Activated T-helper 1 cell treated with anti-CD3 and anti-CD28 coated beads, Interleukin-12 subunit alpha, Interleukin-12 subunit beta, Interleukin-2, Interleukin-4 antibody, amounts not matched to agents 30 ng/mL and 10 ng/mL and 1 ng/mL, durations not matched to agents 14 hours and 24 hours and 36 hours (primary cell): ENCODE measurements at regions not wholly inside any gene's neighbourhood (a gene's known extent, or its start where the extent isn't known, plus 50 kb on each side); places are given as distances from the start of the nearest gene placed in this dataset.

Experiments
- DNase-seq: peaks from one replicate; pipeline ENCODE4 v3.0.0; 2021; ENCODE audit warnings: low spot score
- H3K27ac Mint-ChIP-seq: one replicate; pipeline ENCODE4 v1.8.0; 2021; ENCODE audit warnings: mild to moderate bottlenecking, mixed read lengths
- H3K27me3 Mint-ChIP-seq: one replicate; pipeline ENCODE4 v1.8.0; 2022; ENCODE audit warnings: mild to moderate bottlenecking, moderate library complexity, mixed read lengths; ENCODE audit not compliant: insufficient read depth
- H3K36me3 Mint-ChIP-seq: one replicate; pipeline ENCODE4 v1.8.0; 2021; ENCODE audit warnings: low read depth, mixed read lengths
- H3K4me1 Mint-ChIP-seq: one replicate; pipeline ENCODE4 v1.8.0; 2021; ENCODE audit warnings: low read depth, mixed read lengths
- H3K4me3 Mint-ChIP-seq: one replicate; pipeline ENCODE4 v1.8.0; 2021; ENCODE audit warnings: mild to moderate bottlenecking, moderate library complexity, mixed read lengths
- H3K9me3 Mint-ChIP-seq: one replicate; pipeline ENCODE4 v1.8.0; 2021; ENCODE audit warnings: mixed read lengths
- intact Hi-C: fragments of 100-400 bp; cut with micrococcal nuclease; formaldehyde crosslinking; loops from one replicate; pipeline ENCODE4 v1.15.1; 2024

- Mint-ChIP-seq H3K36me3 (no peaks in the 10 kb centered on the region), H3K4me3 (no peak overlapping the region), H3K4me1 (peaks cover 26% of the 10 kb centered on the region), H3K27ac (no peak overlapping the region), H3K27me3 (peaks cover 3% of the 10 kb centered on the region), H3K9me3 (no peaks in the 10 kb centered on the region)
- DNase-seq: no peak
- intact Hi-C loops: no loop called here
Observed at GRCh38 chr20:50393242-50393641, 116.9 kb upstream of the PTPN1 start.

- H3K4me1 Mint-ChIP-seq: peaks cover 18% of the 10 kb centered on the region
- H3K36me3 Mint-ChIP-seq: no peaks in the 10 kb centered on the region
- no peak overlapping the region for H3K27ac Mint-ChIP-seq
- H3K27me3 Mint-ChIP-seq: peaks cover 3% of the 10 kb centered on the region
- no peaks in the 10 kb centered on the region for H3K9me3 Mint-ChIP-seq
- intact Hi-C loops: no loop called here
- DNase-seq: no peak
- H3K4me3 Mint-ChIP-seq: no peak overlapping the region
Observed at GRCh38 chr20:50393990-50394561, 116.1 kb upstream of the PTPN1 start.

- intact Hi-C loops: no loop called here
- Mint-ChIP-seq H3K4me3 (no peak overlapping the region), H3K27ac (no peak overlapping the region), H3K36me3 (no peaks in the 10 kb centered on the region), H3K4me1 (peaks cover 18% of the 10 kb centered on the region), H3K9me3 (no peaks in the 10 kb centered on the region), H3K27me3 (peaks cover 3% of the 10 kb centered on the region)
- no peak for DNase-seq
Observed at GRCh38 chr20:50394569-50394968, 115.6 kb upstream of the PTPN1 start.

GRCh38 chr20:50395251-50395729 lies 114.9 kb upstream of the PTPN1 start:
- Mint-ChIP-seq H3K9me3 (no peaks in the 10 kb centered on the region), H3K27me3 (peaks cover 3% of the 10 kb centered on the region), H3K4me3 (no peak overlapping the region), H3K27ac (no peak overlapping the region), H3K4me1 (peaks cover 14% of the 10 kb centered on the region), H3K36me3 (no peaks in the 10 kb centered on the region)
- intact Hi-C loops: no loop called here
- DNase-seq: no peak

GRCh38 chr20:50395914-50396488 lies 114.2 kb upstream of the PTPN1 start:
- no peaks in the 10 kb centered on the region for H3K9me3 Mint-ChIP-seq
- intact Hi-C loops: no loop called here
- no peaks in the 10 kb centered on the region for H3K36me3 Mint-ChIP-seq
- no peak for DNase-seq
- no peak overlapping the region for H3K27ac Mint-ChIP-seq
- no peak overlapping the region for H3K4me3 Mint-ChIP-seq
- peaks cover 3% of the 10 kb centered on the region for H3K27me3 Mint-ChIP-seq
- H3K4me1 Mint-ChIP-seq: peaks cover 12% of the 10 kb centered on the region

- Mint-ChIP-seq H3K27ac (no peak overlapping the region), H3K36me3 (no peaks in the 10 kb centered on the region), H3K27me3 (peaks cover 3% of the 10 kb centered on the region), H3K4me3 (no peak overlapping the region), H3K9me3 (no peaks in the 10 kb centered on the region), H3K4me1 (peaks cover 9% of the 10 kb centered on the region)
- intact Hi-C loops: no loop called here
- no peak for DNase-seq
Observed at GRCh38 chr20:50396623-50397022, 113.6 kb upstream of the PTPN1 start.

GRCh38 chr20:50397058-50397457 lies 113.1 kb upstream of the PTPN1 start:
- Mint-ChIP-seq H3K27me3 (peaks cover 3% of the 10 kb centered on the region), H3K36me3 (no peaks in the 10 kb centered on the region)

GRCh38 chr20:50398064-50398463 lies 112.1 kb upstream of the PTPN1 start:
- Mint-ChIP-seq H3K4me1 (no peaks in the 10 kb centered on the region), H3K4me3 (no peak overlapping the region), H3K36me3 (no peaks in the 10 kb centered on the region), H3K27ac (no peak overlapping the region), H3K27me3 (peaks cover 5% of the 10 kb centered on the region), H3K9me3 (no peaks in the 10 kb centered on the region)
- DNase-seq: no peak
- intact Hi-C loops: no loop called here

More at GRCh38 chr20:50397058-50397457, 113.1 kb upstream of the PTPN1 start:
- intact Hi-C loops: no loop called here
- Mint-ChIP-seq H3K9me3 (no peaks in the 10 kb centered on the region), H3K27ac (no peak overlapping the region), H3K4me3 (no peak overlapping the region), H3K4me1 (peaks cover 6% of the 10 kb centered on the region)
- DNase-seq: no peak

- no peaks in the 10 kb centered on the region for H3K36me3 Mint-ChIP-seq
- no peak overlapping the region for H3K4me3 Mint-ChIP-seq
- peaks cover 7% of the 10 kb centered on the region for H3K27me3 Mint-ChIP-seq
- H3K27ac Mint-ChIP-seq: no peak overlapping the region
- no peak for DNase-seq
- no peaks in the 10 kb centered on the region for H3K4me1 Mint-ChIP-seq
- H3K9me3 Mint-ChIP-seq: no peaks in the 10 kb centered on the region
- intact Hi-C loops: no loop called here
Observed at GRCh38 chr20:50398471-50398820, 111.7 kb upstream of the PTPN1 start.

GRCh38 chr20:50398821-50399554 lies 111.2 kb upstream of the PTPN1 start:
- H3K9me3 Mint-ChIP-seq: no peaks in the 10 kb centered on the region
- no peaks in the 10 kb centered on the region for H3K36me3 Mint-ChIP-seq
- no peak overlapping the region for H3K4me3 Mint-ChIP-seq
- no peak for DNase-seq
- intact Hi-C loops: no loop called here
- no peaks in the 10 kb centered on the region for H3K4me1 Mint-ChIP-seq
- H3K27ac Mint-ChIP-seq: no peak overlapping the region
- peaks cover 10% of the 10 kb centered on the region for H3K27me3 Mint-ChIP-seq

- Mint-ChIP-seq H3K9me3 (no peaks in the 10 kb centered on the region), H3K4me1 (no peaks in the 10 kb centered on the region), H3K36me3 (no peaks in the 10 kb centered on the region), H3K27ac (no peak overlapping the region), H3K4me3 (no peak overlapping the region), H3K27me3 (peaks cover 15% of the 10 kb centered on the region)
- DNase-seq: no peak
- intact Hi-C loops: no loop called here
Observed at GRCh38 chr20:50399555-50399916, 110.6 kb upstream of the PTPN1 start.

- H3K27ac Mint-ChIP-seq: peak overlapping the region; percentile 22
- no peak for DNase-seq
- H3K9me3 Mint-ChIP-seq: no peaks in the 10 kb centered on the region
- peaks cover 14% of the 10 kb centered on the region for H3K27me3 Mint-ChIP-seq
- intact Hi-C loops: no loop called here
- H3K4me1 Mint-ChIP-seq: no peaks in the 10 kb centered on the region
- H3K4me3 Mint-ChIP-seq: no peak overlapping the region
- no peaks in the 10 kb centered on the region for H3K36me3 Mint-ChIP-seq
Observed at GRCh38 chr20:50399917-50400704, 110.1 kb upstream of the PTPN1 start.
